ENCODE measurements at regions not wholly inside any gene's neighbourhood (a gene's known extent, or its start where the extent isn't known, plus 50 kb on each side); places are given as distances from the start of the nearest gene placed in this dataset.

DNA sequence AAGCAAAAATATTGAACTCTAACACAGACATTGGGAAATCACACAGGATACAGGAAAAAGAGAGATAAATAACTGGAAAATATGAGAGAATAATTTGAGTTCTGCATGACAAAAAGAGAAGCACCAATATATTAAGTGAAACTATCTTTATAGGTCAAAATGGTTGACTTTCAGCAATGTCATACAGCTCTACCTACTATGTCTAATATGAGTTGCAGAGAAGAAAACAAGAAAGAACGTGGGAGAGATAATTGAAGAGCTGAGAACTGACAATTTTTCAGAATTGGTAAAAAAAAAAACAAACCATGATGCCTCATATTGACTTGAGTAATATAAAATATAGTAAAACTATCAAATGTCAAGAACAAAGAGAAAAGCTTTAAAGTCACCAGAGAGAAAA is 221.7 kb downstream of the BCL11B start:
- Mint-ChIP-seq H3K4me1 (peaks cover 46% of the 10 kb centered on the region), H3K4me3 (no peak overlapping the region), H3K27ac (no peak overlapping the region), H3K36me3 (no peaks in the 10 kb centered on the region), H3K9me3 (peaks cover 16% of the 10 kb centered on the region)
- ATAC-seq (peak; percentile 63), DNase-seq (ENCODE audit: low spot score in 2 of 2) (no peak)

DNA sequence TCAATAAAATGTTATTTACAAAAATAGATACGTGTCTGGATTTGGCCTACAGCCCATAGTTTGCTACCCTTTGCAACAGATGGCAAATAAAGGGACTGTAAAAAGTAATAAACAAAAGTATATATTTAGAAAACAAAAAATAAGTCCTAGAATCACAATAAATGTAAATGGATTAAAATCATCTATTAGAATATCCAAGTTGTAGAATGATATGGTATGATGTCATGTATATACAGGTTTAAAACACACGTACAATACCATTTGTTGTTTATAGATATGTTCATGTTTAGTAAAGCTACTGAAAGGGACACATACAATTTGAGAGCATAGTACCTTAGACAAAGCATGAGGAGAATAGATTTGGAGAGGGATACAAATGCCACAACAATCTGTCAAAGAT is 219.5 kb downstream of the BCL11B start:
- peaks cover 19% of the 10 kb centered on the region for H3K9me3 Mint-ChIP-seq
- DNase-seq (ENCODE audit: low spot score in 2 of 2) = no peak
- peaks cover 57% of the 10 kb centered on the region for H3K4me1 Mint-ChIP-seq

DNA sequence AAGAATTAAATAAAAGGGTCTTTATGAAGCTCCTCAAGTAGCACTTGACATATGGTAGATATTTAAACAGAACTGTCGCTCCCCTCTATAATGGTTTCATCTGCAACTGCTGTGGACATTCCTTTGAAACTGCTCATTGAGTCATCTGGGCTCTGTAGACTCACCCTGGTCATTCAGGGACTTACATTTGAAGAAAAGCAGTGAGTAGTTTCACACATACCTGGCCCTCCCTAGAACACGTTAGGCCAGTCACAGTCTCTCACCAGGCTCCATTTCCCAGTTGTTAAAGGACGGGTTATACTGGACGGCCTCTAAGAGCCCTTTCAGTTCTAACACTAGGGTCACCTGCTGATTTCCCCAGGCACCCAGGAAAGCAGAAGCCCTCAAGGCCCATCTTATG is 217.0 kb downstream of the BCL11B start:
- peak in 1 of 2 donors; percentile 52 for DNase-seq (ENCODE audit: low spot score in 2 of 2)
- no peaks in the 10 kb centered on the region for H3K36me3 Mint-ChIP-seq

More for the DNA sequence above, 219.5 kb downstream of the BCL11B start:
- no peaks in the 10 kb centered on the region for H3K36me3 Mint-ChIP-seq
- H3K4me3 Mint-ChIP-seq = no peak overlapping the region
- ATAC-seq = no peak
- H3K27ac Mint-ChIP-seq = no peak overlapping the region

DNA sequence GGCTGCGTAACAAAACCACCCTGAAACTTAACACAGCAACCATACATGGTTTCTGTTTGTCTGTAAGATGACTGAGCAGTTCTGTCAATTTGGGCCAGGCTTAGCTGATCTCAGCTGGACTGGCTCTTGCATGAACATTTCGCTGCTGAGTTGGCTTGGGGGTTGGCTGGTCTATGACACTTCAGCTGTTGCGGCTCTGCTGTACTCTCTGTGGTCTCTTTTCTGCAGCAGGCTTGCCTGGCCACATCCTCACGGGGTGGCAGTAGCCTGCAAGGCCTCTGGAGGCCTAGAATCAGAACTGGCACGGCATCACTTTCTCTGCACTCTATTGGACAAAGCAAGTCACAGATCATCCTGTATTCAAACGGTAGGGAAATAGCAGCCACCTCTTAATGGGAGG is 216.2 kb downstream of the BCL11B start:
- no peaks in the 10 kb centered on the region for H3K36me3 Mint-ChIP-seq
- peaks cover 27% of the 10 kb centered on the region for H3K4me1 Mint-ChIP-seq
- ATAC-seq (peak; percentile 99), DNase-seq (ENCODE audit: low spot score in 2 of 2) (peak; percentile 64 to 89)
- peak overlapping the region; percentile 84 for H3K27ac Mint-ChIP-seq
- H3K9me3 Mint-ChIP-seq = peaks cover 19% of the 10 kb centered on the region
- H3K4me3 Mint-ChIP-seq = peak overlapping the region; percentile 39

More for the DNA sequence above, 217.0 kb downstream of the BCL11B start:
- ATAC-seq = peak; percentile 4
- Mint-ChIP-seq H3K4me3 (peak overlapping the region; percentile 39), H3K27ac (peak overlapping the region; percentile 84), H3K4me1 (peaks cover 35% of the 10 kb centered on the region), H3K9me3 (peaks cover 19% of the 10 kb centered on the region)

DNA sequence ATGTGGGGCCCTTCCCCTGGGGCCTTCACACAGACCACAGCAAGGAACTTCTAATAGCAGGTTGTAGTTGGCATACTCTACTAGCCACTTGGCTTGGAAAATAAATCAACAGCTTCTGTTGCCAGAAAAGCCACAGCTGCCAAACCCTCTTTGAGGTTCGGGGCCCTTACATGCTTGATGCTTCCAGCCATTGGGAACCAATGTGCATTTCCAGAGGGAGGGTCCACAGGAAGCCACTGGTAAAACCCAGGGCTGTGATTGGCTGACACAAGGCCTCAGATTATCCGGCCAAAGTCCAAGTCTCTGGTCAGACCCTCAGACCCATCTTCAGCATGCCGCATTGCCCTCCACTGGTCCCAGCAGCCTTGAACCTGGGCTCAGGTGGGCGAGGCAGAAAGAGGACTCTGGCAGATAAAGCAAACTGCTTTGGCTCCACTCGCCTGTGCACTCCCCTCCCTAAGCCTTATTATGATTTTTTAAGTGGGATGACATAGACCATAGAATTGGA is 214.4 kb downstream of the BCL11B start:
- Mint-ChIP-seq H3K9me3 (peaks cover 4% of the 10 kb centered on the region), H3K4me1 (peaks cover 24% of the 10 kb centered on the region), H3K27ac (no peak overlapping the region), H3K36me3 (no peaks in the 10 kb centered on the region), H3K4me3 (no peak overlapping the region)
- ATAC-seq (no peak), DNase-seq (ENCODE audit: low spot score in 2 of 2) (no peak)

DNA sequence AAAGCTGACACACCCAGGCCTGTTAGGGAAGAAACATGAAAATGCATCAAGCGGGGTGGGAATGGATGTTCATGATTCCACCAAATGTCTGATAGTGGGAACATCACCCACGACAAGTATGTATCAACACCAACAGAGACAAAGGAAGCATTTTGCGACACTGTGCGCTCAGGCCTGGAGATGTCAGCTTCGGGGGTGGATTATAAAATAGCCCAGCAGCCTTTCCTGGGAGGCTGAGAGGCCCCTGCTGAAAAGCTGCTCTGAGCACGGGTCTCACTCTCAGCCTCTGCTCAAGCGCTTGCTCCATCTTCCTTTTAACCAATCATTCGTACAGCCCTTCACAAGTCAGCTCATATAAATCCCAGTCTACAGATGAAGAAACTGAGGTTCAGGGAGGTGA is 213.5 kb downstream of the BCL11B start:
- peaks cover 24% of the 10 kb centered on the region for H3K4me1 Mint-ChIP-seq
- no peaks in the 10 kb centered on the region for H3K36me3 Mint-ChIP-seq
- no peak overlapping the region for H3K4me3 Mint-ChIP-seq
- H3K9me3 Mint-ChIP-seq = peaks cover 4% of the 10 kb centered on the region
- ATAC-seq = no peak
- H3K27ac Mint-ChIP-seq = no peak overlapping the region
- no peak for DNase-seq (ENCODE audit: low spot score in 2 of 2)

DNA sequence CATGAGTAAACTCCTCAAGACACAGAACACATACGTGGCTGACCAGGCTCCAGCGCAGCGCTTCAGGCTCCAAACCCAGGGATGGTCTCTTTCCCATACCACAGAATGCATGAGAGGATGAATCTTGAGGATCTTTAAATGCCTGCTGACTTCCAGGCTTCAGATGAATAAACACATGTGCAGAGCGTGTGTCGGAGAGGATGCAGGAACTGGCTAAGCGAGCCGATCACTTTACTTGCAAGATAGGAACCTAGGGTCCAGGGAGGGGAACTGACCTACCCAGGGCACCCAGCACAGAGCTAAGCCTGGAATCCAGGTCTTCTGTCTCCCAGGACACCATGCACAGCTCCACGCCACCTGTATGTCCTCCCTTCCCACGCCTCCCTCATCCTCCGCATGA is 209.8 kb downstream of the BCL11B start:
- no peaks in the 10 kb centered on the region for H3K9me3 Mint-ChIP-seq
- H3K36me3 Mint-ChIP-seq = no peaks in the 10 kb centered on the region
- no peak overlapping the region for H3K4me3 Mint-ChIP-seq
- no peaks in the 10 kb centered on the region for H3K4me1 Mint-ChIP-seq
- no peak overlapping the region for H3K27ac Mint-ChIP-seq
- ATAC-seq (no peak), DNase-seq (ENCODE audit: low spot score in 2 of 2) (no peak)

DNA sequence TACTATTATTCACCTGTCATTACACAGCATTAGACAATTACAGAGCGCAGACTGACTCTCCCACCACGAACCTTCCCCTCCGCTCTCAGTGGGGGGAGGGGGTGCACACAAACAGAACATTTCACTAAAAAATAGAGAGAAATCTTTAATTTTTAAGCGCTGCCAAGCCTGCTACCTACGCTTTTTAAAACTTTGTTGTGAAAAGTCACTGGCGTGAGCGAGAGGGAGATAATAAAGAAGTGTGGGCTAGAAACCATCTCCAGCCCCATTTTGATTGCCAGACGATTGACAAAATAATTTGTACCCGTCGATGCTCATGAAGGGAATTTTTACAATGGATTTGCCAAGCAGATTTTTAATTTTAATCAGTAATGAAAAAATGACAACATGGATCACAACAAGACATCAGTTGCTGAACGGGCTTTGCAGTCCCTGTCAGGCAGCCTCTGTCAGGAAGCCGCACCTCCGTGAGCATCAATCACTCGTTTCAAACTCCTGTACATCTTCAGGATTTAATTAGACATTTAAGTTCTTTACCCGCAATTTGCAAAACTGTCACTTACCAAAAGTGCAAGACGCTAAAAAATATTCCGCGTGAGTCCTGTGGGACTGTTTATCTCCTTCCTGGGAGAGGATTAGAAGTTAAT is 209.1 kb downstream of the BCL11B start:
- no peaks in the 10 kb centered on the region for H3K9me3 Mint-ChIP-seq
- H3K27ac Mint-ChIP-seq = no peak overlapping the region
- peaks cover 3% of the 10 kb centered on the region for H3K4me1 Mint-ChIP-seq
- H3K36me3 Mint-ChIP-seq = no peaks in the 10 kb centered on the region
- ATAC-seq (no peak), DNase-seq (ENCODE audit: low spot score in 2 of 2) (no peak)
- no peak overlapping the region for H3K4me3 Mint-ChIP-seq

DNA sequence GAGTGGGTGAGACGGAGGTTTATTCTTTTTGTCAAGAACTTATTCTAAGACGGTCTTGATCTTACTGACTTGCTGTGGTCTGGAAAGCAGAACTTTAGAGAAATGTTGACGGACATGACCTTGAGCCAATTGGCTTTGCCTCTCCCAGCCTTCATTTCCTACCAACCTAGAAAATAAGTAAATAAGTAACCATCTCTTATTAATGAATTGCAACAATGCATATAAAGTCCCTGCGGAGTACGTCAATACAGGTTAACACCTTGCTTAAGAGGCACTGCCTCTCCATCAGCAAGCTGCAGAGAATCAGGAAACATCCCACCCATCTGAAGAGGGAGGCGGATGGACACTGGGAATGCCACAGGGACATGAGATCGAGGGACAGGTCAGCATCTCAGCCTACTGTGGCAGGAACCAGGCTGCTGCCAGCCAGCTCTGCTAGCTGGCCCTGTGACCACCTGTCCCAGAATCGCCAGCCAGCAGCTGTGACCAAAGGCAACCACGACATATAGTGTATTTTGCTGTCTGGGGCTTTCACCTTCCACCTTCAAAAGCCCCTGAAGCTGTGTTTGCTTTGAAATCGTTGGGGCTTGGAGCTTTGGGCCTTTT is 208.3 kb downstream of the BCL11B start:
- no peak overlapping the region for H3K4me3 Mint-ChIP-seq
- DNase-seq (ENCODE audit: low spot score in 2 of 2) = no peak

DNA sequence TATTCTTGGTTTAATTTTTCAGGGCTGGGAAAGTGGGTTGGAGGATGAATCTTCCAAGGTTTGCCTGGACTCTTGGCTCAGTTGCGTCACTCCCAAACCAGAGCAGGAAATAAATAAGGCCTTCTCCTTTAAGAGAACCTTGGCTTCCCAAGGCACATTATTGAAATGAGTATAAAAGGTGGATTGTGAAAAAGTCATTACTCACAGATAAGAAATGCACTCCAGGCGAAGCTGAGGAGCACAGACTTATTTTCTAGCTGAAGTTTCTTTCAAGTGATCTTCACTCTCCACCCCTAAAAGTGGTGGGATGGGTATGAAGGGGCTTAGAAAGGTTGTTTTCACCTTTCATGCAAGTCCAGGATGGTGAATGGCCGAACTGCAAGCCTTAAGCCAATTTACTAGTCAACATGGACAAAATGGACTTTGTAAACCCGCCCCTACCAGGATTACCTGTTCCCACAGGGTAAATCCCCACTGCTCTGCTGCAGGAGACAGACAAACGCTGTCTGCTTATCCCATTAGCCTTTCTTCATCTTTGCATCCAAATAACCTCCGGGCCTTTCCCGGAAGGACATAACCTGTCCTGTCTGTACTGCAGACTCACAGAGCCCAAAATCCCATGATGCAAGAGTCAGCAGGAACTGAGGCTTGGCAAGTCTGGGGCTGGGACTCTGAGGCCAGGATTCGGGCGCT is 207.6 kb downstream of the BCL11B start:
- H3K4me3 Mint-ChIP-seq = no peak overlapping the region
- ATAC-seq = no peak
- no peak overlapping the region for H3K27ac Mint-ChIP-seq
- no peak for DNase-seq (ENCODE audit: low spot score in 2 of 2)
- H3K4me1 Mint-ChIP-seq = peaks cover 5% of the 10 kb centered on the region
- no peaks in the 10 kb centered on the region for H3K9me3 Mint-ChIP-seq
- H3K36me3 Mint-ChIP-seq = no peaks in the 10 kb centered on the region

More for the DNA sequence above, 208.3 kb downstream of the BCL11B start:
- ATAC-seq = no peak
- peaks cover 5% of the 10 kb centered on the region for H3K4me1 Mint-ChIP-seq
- H3K36me3 Mint-ChIP-seq = no peaks in the 10 kb centered on the region
- H3K27ac Mint-ChIP-seq = no peak overlapping the region
- no peaks in the 10 kb centered on the region for H3K9me3 Mint-ChIP-seq

DNA sequence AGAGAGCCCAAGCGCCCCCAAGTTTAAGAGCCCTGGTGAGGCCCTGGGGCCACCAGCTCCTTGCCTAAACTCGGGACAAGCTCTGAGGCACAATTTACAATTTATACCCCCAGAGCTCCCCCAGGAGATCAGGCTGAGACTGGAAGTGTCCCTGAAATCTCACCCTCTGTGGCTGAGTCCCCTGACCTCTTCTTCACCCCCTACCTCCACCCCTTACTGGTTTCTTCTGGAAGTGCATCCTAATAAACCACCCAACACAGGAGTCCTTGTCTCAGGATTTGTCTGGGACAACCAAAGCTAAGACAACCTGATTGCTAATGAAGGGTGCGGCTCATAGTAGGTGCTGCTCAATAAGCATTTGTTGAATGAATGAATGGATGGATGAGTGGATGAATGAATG is 206.4 kb downstream of the BCL11B start:
- Mint-ChIP-seq H3K4me1 (peaks cover 5% of the 10 kb centered on the region), H3K27ac (no peak overlapping the region), H3K36me3 (no peaks in the 10 kb centered on the region), H3K9me3 (no peaks in the 10 kb centered on the region), H3K4me3 (no peak overlapping the region)
- ATAC-seq (no peak), DNase-seq (ENCODE audit: low spot score in 2 of 2) (no peak)

DNA sequence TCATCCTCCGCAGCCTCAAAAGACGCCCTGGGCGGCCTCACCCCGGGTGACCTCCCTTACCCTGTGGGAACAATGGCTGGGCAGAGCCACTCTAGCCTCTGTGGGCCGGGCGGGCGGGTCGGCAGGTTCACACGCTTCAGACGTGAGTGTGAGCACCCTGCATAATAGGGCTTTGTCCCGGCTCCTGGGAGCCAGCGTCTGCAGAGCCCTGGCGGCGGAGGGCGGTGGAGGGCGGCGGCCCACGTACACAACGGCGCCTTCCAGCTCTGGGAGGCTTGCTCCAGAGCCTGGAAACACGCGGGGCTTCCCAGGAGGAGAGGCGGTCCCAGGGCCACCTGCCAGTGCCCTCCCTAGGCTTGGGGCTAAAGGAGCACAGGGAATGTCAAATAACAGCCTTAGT is 205.6 kb downstream of the BCL11B start:
- Mint-ChIP-seq H3K4me3 (no peak overlapping the region), H3K4me1 (peaks cover 5% of the 10 kb centered on the region), H3K36me3 (no peaks in the 10 kb centered on the region), H3K27ac (no peak overlapping the region), H3K9me3 (no peaks in the 10 kb centered on the region)
- ATAC-seq = no peak
- DNase-seq (ENCODE audit: low spot score in 2 of 2) = no peak

DNA sequence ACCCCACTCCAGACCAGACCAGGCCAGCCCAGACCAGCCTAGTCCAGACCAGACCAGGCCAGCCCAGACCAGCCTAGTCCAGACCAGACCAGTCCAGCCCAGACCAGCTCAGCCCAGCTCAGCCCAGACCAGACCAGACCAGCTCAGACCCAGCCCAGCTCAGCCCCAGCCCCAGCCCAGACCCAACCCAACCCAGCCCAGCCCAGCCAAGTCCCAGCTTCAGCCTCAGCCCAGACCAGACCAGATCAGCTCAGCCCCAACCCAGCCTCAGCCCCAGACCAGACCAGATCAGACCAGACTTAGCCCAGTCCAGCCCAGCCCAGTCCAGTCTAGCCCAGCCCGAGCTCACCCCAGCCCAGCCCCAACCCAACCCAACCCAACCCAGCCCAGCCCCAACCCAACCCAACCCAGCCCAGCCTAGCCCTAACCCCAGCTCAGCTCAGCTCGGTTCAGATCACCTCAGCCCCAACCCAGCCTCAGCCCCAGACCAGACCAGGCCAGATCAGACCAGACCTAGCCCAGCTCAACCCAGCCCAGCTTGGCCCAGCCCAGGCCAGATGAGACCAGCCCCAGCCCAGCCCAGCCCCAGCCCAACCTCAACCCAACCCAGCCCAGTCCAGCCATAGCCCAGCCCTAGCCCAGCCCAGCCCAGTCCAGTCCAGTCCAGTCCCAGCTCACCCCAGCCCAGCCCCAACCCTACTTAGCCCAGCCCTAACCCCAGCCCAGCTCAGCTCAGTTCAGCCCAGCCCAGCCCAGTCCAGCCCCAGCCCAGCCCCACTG is 204.7 kb downstream of the BCL11B start:
- peaks cover 5% of the 10 kb centered on the region for H3K4me1 Mint-ChIP-seq
- peak; percentile 32 for ATAC-seq
- no peak overlapping the region for H3K4me3 Mint-ChIP-seq
- no peak overlapping the region for H3K27ac Mint-ChIP-seq
- peak in 1 of 2 donors; percentile 13 for DNase-seq (ENCODE audit: low spot score in 2 of 2)
- H3K9me3 Mint-ChIP-seq = no peaks in the 10 kb centered on the region
- H3K36me3 Mint-ChIP-seq = no peaks in the 10 kb centered on the region

DNA sequence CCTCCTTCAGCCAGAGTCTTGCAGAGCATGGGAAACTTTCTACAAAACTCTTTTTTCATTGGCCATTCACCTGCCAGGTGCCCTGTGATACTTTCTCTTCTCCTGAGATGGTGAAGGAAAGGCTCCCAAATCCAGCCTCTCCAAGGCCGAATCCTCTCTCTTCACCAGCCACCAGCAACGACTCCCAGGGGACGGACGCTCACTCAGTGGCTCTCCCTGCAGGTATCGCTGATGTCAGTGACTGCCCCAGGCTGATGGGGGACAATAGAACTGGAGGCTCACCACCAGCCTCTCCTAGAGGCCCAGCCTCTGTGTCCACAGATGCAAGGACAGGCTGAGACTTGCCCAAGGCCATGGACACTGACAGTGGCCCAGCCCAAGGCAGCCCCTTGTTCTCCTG is 204.1 kb downstream of the BCL11B start:
- H3K9me3 Mint-ChIP-seq = no peaks in the 10 kb centered on the region
- H3K27ac Mint-ChIP-seq = peak overlapping the region; percentile 37
- peak in 1 of 2 donors; percentile 3 for DNase-seq (ENCODE audit: low spot score in 2 of 2)
- H3K36me3 Mint-ChIP-seq = no peaks in the 10 kb centered on the region
- no peak for ATAC-seq
- H3K4me3 Mint-ChIP-seq = no peak overlapping the region
- peaks cover 5% of the 10 kb centered on the region for H3K4me1 Mint-ChIP-seq

DNA sequence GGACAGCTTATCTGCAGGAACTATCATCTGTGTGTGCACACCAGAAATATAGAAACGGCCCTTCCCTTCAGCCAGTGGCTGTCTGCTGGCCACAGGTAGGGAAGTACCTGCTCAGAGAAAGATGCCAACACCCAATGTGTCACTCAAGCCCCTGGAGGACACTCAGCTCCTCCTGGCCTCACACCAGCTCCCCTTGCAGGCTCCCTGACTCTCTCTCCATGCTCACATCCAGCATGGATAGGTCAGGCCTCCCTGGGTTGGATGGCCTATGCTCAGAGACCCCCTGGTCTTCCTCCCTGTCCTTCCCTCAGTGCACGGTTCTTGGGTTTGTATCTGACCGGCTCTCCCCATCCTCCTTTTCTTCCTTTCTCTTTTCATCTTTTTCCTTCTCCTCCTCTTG is 202.1 kb downstream of the BCL11B start:
- DNase-seq (ENCODE audit: low spot score in 2 of 2) = peak in 1 of 2 donors; percentile 29
- H3K4me3 Mint-ChIP-seq = no peak overlapping the region
- no peaks in the 10 kb centered on the region for H3K9me3 Mint-ChIP-seq
- no peaks in the 10 kb centered on the region for H3K36me3 Mint-ChIP-seq
- H3K4me1 Mint-ChIP-seq = peaks cover 5% of the 10 kb centered on the region
- ATAC-seq = no peak
- no peak overlapping the region for H3K27ac Mint-ChIP-seq

All from stimulated activated effector memory CD8-positive, alpha-beta T cell treated with anti-CD3 and anti-CD28 coated beads, Interleukin-12 subunit alpha, Interleukin-12 subunit beta, amount 100 ng/mL, for 72 hours (primary cell).